Thyroid gland (tissue), 4 donors: ENCODE measurements at regions not wholly inside any gene's neighbourhood (a gene's known extent, or its start where the extent isn't known, plus 50 kb on each side); places are given as distances from the start of the nearest gene placed in this dataset.

Source experiments
- DNase-seq, 2 donors: peaks; one replicate each; pipeline ENCODE4 v3.0.0-alpha.2; 2019
- H3K27ac ChIP-seq, 3 donors: fragments of 200-600 bp; sonication (generic); 1 replicate in 2 of 3; 2 replicates in 1 of 3; pipeline ENCODE4 v1.5.1; 2016 to 2019; ENCODE audit warnings: mild to moderate bottlenecking in 1 of 3, moderate library complexity in 1 of 3
- H3K27me3 ChIP-seq: fragments of 200-600 bp; sonication (generic); one replicate; pipeline ENCODE4 v1.5.1; 2019
- H3K36me3 ChIP-seq, 2 donors: fragments of 200-600 bp; sonication (generic); one replicate each; pipeline ENCODE4 v1.5.1; 2016 to 2019
- H3K4me1 ChIP-seq, 2 donors: fragments of 200-600 bp; sonication (generic); one replicate each; pipeline ENCODE4 v1.5.1; 2017 to 2019
- H3K4me3 ChIP-seq, 3 donors: fragments of 200-600 bp; sonication (generic); replicated peaks in 1 of 3; 1 replicate in 2 of 3; 2 replicates in 1 of 3; pipeline ENCODE4 v1.5.1; 2016; ENCODE audit warnings: mild to moderate bottlenecking in 1 of 3
- H3K9me3 ChIP-seq: fragments of 200-600 bp; sonication (generic); one replicate; pipeline ENCODE4 v1.5.1; 2017
- POLR2A ChIP-seq, 2 donors: fragments of 450-650 bp; IDR thresholded peaks; one replicate each; pipeline ENCODE4 v1.6.1; 2017; ENCODE audit warnings: antibody characterized with exemption in 2 of 2, mild to moderate bottlenecking in 2 of 2, moderate library complexity in 1 of 2
- WGBS, 2 donors: methylation state at CpG; one replicate each; pipeline ENCODE4 v1.1.5; 2017; 5-methylcytosine and 5-hydroxymethylcytosine counted together
- intact Hi-C: fragments of 100-400 bp; cut with DNase I; formaldehyde crosslinking; loops from one replicate; pipeline ENCODE4 v1.15.1; 2023
- TF ChIP-seq, protein P1 (sequence below), 6 experiments: fragments of 200-600 bp in 3 of 6; fragments of 450-650 bp in 3 of 6; sonication (generic) in 3 of 6; IDR thresholded peaks; one replicate each; pipeline ENCODE4 v1.5.1; 2016 to 2019; ENCODE audit warnings: antibody characterized with exemption in 6 of 6, mild to moderate bottlenecking in 2 of 6, inconsistent platforms in 1 of 6, moderate library complexity in 1 of 6

DNA sequence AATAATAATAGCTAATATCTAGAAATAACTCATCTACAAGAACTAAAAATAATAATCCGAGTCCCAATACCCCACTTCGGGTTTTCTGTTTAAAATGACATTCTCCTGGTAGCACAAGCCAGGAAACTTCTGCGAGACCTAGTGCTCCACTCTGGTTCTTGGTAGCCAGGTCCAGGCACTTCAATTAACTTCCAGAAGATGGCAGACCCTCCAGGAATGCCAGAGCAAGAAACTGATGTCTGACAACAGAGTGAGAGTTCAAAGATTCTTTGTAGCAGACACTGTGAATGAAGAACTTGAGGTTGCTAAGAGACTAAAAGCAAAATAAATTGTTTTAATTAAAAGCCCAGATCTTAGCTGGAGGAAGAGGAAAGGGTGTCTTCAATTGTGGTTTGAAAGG, 1963.3 kb upstream of the CDH9 start:
- WGBS, 2 donors: 77 to 79% methylated on average over 3 of the region's 3 CpGs
- H3K4me3 ChIP-seq: no peak overlapping the region
- intact Hi-C loops: no loop called here

GRCh38 chr5:28984639-28985038, 1946.3 kb upstream of the CDH9 start:
- H3K27ac ChIP-seq: no peak overlapping the region
- TF ChIP-seq, protein P1, sequence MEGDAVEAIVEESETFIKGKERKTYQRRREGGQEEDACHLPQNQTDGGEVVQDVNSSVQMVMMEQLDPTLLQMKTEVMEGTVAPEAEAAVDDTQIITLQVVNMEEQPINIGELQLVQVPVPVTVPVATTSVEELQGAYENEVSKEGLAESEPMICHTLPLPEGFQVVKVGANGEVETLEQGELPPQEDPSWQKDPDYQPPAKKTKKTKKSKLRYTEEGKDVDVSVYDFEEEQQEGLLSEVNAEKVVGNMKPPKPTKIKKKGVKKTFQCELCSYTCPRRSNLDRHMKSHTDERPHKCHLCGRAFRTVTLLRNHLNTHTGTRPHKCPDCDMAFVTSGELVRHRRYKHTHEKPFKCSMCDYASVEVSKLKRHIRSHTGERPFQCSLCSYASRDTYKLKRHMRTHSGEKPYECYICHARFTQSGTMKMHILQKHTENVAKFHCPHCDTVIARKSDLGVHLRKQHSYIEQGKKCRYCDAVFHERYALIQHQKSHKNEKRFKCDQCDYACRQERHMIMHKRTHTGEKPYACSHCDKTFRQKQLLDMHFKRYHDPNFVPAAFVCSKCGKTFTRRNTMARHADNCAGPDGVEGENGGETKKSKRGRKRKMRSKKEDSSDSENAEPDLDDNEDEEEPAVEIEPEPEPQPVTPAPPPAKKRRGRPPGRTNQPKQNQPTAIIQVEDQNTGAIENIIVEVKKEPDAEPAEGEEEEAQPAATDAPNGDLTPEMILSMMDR (IDR thresholded peaks at IDR 0.05): no peak
- no peak for TF ChIP-seq POLR2A (IDR thresholded peaks at IDR 0.05)
- WGBS, 2 donors: 81 to 82% methylated on average over 2 of the region's 2 CpGs
- DNase-seq: no peak
- no peaks in the 10 kb centered on the region for H3K27me3 ChIP-seq
- intact Hi-C loops: no loop called here
- H3K4me1 ChIP-seq: no peaks in the 10 kb centered on the region
- H3K36me3 ChIP-seq: no peaks in the 10 kb centered on the region
- H3K9me3 ChIP-seq: no peaks in the 10 kb centered on the region
- no peak overlapping the region for H3K4me3 ChIP-seq

More for the DNA sequence above, 1963.3 kb upstream of the CDH9 start:
- H3K9me3 ChIP-seq: no peaks in the 10 kb centered on the region
- no peaks in the 10 kb centered on the region for H3K4me1 ChIP-seq
- no peak for DNase-seq
- no peak overlapping the region for H3K27ac ChIP-seq
- no peak for TF ChIP-seq POLR2A (IDR thresholded peaks at IDR 0.05)
- TF ChIP-seq, protein P1 (IDR thresholded peaks at IDR 0.05): no peak
- H3K27me3 ChIP-seq: no peaks in the 10 kb centered on the region
- no peaks in the 10 kb centered on the region for H3K36me3 ChIP-seq

GRCh38 chr5:28975508-28975907, 1937.1 kb upstream of the CDH9 start:
- no peaks in the 10 kb centered on the region for H3K36me3 ChIP-seq
- no peaks in the 10 kb centered on the region for H3K4me1 ChIP-seq
- no peak overlapping the region for H3K27ac ChIP-seq
- 92 to 94% methylated on average over 2 of the region's 2 CpGs for WGBS, 2 donors
- TF ChIP-seq, protein P1 (IDR thresholded peaks at IDR 0.05): no peak
- no peak for TF ChIP-seq POLR2A (IDR thresholded peaks at IDR 0.05)
- DNase-seq: no peak
- H3K9me3 ChIP-seq: no peaks in the 10 kb centered on the region
- H3K4me3 ChIP-seq: no peak overlapping the region
- no peaks in the 10 kb centered on the region for H3K27me3 ChIP-seq
- intact Hi-C loops: no loop called here

GRCh38 chr5:28967848-28968247, 1929.5 kb upstream of the CDH9 start:
- H3K36me3 ChIP-seq: no peaks in the 10 kb centered on the region
- H3K4me3 ChIP-seq: no peak overlapping the region
- no peaks in the 10 kb centered on the region for H3K9me3 ChIP-seq
- H3K4me1 ChIP-seq: no peaks in the 10 kb centered on the region
- 74 to 94% methylated on average over 2 to 3 of the region's 3 CpGs for WGBS, 2 donors
- DNase-seq: no peak
- H3K27ac ChIP-seq: no peak overlapping the region
- TF ChIP-seq, protein P1 (IDR thresholded peaks at IDR 0.05): no peak
- TF ChIP-seq POLR2A (IDR thresholded peaks at IDR 0.05): no peak
- intact Hi-C loops: no loop called here
- no peaks in the 10 kb centered on the region for H3K27me3 ChIP-seq

DNA sequence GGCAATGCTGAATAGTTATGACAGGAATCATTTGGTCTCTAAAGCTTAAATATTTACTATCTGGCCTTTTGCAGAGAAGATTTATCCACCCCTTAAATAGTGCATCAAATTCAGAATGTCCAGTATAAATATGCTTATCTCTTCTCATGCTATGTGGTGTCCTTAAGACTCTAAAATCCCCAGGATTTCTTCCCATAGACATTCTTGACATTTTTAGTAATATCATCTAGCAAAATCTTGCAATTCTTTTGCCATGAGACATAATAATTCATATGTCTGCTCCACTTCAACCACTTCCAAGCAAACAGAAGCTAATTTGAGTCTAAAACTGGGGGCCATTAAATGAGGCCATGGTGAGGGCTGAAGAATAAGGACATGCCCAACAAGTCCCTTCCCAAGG, 1923.4 kb upstream of the CDH9 start:
- Histone ChIP-seq H3K27ac (no peak overlapping the region), H3K36me3 (no peaks in the 10 kb centered on the region), H3K4me1 (no peaks in the 10 kb centered on the region), H3K27me3 (no peaks in the 10 kb centered on the region), H3K4me3 (no peak overlapping the region), H3K9me3 (no peaks in the 10 kb centered on the region)
- intact Hi-C loops: no loop called here
- no peak for DNase-seq
- TF ChIP-seq, protein P1 (IDR thresholded peaks at IDR 0.05): no peak
- no peak for TF ChIP-seq POLR2A (IDR thresholded peaks at IDR 0.05)
